GM20431 (cell line): ENCODE measurements at regions not wholly inside any gene's neighbourhood (a gene's known extent, or its start where the extent isn't known, plus 50 kb on each side); places are given as distances from the start of the nearest gene placed in this dataset.
"Not testable (repeated sequence)": the region's sequence is repeated elsewhere in the genome, so short reads cannot be mapped to it uniquely, and the experiment has no call there.

Experiments used
- in situ Hi-C: fragments of 300-500 bp; cut with MseI, MboI; formaldehyde crosslinking; loops from one replicate; pipeline ENCODE4 v1.15.0; 2020; ENCODE audit warnings: low sequenced_read_pairs; ENCODE audit not compliant: unreplicated experiment

DNA sequence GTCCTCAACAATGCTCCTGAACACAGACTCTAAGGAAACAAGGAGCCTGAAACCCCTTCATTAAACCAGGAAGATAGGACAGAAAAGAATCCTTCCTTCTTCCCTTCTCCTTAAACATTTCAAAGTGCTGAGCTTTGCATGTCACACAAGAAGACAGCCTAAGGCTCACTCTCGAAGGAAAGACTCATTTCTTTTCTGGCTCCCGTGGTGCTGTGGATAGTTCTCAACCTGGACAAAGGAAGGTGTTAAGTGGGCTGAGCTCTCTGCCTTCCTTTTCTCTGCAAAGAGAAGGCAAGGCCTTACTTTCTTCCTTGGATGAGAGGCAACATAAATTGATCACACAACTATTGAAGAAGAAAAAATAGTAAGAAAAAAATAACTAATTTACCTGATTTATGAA, 452.4 kb upstream of the DDI1 start:
- in situ Hi-C loops, result no loop called here

DNA sequence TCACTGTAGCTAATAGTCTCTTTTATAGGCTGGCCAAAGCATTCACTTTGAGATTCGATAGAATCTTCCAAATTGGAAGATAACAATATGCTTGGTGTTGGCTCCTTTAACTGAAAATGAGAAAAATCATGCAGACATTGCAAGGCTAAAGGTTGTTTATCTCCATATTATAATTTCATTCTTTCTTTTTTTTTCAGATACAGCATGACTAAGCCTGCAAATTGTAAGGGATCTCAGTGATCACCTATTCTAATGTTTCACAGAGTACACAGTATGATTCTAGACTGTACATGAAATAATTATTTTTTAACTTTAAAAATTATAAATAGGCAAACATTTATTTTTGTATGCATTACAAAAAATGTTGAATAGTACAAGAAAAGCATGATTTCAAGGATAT, 451.7 kb upstream of the DDI1 start:
- in situ Hi-C loops, result no loop called here

DNA sequence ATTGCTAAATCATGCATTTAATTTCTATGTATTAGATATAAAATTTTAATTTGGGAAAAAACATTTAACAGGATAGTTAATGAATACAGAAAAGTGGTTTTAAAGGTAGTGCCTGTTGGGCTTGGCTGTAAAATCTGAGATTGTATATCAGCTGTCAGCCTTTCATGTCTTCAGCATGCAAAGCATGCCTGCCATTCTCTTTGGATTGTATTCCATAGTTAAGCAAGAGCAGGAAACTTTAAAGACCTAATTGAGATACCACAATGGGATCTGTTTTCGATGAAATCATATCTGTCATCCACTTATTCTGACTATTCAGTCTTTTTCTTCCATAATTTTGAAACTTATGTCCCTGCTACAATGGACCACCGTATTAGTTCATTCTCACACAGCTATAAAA, 451.0 kb upstream of the DDI1 start:
- in situ Hi-C loops, result no loop called here

DNA sequence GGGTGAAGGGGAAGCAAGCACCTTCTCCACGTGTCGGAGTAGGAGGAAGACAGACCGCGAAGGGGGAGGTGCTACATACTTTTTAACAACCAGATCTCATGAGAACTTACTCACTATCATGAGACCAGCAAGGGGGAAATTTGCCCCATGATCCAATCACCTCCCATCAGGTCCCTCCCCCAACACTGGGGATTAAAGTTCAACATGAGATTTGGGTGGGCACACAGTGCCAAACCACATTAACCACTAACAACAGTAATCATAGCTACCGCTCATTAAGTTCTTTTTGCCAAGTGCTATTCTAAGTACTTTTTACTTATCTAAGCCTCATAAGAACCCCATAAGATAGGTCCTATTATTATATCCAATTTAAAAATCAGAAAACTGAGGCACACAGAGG, 450.5 kb upstream of the DDI1 start:
- in situ Hi-C loops, result no loop called here

DNA sequence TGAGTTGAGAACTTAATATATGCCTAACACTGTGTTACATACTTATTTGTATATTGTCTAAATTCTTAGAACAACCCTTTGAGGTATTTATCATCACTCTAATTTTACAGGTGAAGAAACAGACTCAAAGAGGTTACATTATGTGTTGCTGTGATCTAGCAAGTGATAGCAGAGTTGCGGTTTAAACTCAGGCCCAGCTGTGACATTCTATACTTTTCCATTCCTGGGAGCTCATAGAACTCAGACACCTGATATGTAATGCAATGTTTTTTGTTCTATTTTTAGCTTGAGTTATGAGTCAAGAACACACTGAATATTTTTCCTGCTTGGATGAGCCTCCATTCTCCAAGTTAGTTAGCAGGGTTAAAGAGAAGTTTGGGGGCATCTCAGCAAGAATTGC, 449.7 kb upstream of the DDI1 start:
- in situ Hi-C loops, result no loop called here

DNA sequence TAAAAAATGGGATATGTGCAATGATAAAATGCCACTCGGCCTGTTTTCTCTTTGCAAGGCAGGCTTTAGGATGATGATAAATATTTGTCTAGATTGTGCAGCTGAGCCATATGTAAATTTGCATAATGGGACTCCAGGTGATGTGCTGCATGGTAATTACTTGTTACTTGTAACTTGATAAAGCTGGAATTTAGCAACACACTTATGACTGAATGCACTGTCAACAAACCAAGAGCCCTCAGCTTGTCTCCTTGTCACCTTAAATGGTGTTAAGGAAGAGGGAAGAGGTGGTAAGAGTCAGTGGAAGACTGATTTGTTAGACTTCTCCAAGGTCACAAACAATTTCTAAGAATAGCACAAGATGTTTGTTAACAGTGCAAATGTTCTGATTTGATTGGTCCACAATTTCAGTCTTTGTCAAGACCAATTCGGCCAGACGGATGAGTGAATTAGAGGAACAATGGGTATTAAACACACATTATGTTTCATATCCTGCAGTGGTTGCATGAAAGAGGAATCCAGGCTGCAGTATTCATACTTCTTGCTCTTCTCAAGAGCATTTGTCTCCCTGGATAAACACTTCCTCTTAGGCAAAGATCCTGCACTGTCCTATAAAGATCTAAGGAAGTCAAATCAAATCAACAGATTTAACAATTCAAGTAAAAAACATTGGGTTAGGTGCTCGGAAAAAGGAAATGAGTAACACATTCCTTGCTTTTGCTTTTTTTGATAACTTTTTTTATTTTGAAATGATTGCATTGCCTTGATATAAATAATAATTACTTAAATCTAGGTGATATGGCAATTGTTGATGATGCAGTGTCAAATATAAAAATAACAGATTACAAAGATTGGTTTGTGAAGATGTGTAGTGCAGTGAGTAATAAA, 448.3 kb upstream of the DDI1 start:
- in situ Hi-C loops, result no loop called here

DNA sequence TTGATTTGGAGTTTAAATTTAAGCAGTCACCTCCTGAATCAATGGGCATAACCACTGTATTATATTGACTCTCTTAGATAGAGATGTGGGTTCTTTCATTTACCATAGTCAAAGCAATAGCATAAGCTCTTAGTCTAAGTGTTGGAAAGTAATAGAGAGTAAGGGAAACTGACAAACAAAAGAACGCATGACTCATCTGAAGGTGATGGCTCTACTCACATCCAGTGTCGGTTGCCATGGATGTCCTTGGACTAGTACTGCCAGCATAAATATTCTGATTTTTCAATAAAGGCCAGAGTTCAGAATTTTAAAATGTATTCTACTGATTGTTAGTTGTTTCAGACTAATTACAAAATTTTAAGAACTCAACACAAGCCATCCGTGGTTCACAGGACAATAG, 444.9 kb upstream of the DDI1 start:
- in situ Hi-C loops, result no loop called here

DNA sequence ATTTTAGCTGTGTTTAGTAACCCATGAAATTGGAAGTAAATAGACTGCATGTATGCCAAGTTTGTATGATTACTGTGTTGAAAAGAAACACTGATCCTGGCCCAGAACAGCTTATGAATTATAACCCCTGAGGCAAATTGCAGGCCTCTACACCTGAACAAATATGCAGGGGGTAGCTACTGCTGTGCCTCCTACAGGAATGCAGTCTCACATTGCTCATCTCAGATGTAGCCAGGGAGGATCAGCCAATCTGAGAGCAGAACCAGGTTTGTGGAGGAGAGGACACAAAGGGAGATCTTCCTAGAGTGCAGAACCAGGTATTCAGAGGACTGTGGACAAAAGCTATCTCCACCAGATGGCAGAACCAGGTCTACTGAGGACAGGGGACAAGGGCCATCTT, 442.2 kb upstream of the DDI1 start:
- in situ Hi-C loops, result no loop called here

DNA sequence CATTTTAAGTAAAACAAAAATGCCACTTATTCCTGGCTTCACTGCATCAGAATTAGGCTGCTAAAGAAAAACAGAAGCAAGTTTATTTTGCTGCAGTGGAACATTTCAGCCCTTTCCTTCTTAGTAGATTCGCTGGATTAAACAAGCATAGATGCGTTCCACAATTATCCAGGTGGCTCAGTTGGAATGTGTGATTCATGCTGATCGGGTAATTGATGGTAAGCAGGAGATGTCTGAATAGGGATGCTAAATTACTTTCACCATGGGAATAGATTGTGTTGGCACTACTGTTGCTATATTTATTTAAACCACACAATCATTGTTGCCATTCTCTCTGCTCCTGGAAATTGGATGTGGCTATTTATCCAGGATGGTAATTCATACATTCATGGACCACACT, 440.1 kb upstream of the DDI1 start:
- in situ Hi-C loops, result no loop called here

DNA sequence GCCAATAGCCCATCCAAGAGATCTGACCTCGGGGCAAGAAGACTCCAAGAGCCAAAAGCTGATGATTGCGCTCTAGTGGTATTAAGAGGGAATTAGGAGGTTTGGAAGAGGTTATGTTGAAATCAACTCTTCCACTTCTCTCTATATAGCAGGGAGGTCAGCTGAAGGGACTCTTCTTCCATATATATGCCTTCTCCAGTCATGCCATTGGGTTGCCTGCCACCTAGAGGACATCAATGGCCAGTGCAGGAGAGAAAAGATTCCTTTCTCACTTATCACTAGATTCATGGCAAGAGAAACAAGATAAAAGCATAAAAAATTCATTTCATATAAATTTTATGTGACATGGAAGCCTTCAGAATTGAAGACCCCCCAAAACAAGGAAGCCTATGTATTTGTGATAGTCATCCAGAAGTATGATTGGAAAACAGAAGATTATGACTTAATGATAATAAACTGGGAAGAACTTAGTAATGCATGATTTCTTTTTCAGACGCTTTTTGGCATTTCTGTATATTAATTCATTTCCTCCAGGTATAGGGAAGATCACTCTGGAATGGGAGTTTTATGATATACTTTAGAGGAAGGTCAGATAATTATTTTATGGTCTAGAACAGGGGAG, 435.1 kb upstream of the DDI1 start:
- in situ Hi-C loops, result no loop called here

DNA sequence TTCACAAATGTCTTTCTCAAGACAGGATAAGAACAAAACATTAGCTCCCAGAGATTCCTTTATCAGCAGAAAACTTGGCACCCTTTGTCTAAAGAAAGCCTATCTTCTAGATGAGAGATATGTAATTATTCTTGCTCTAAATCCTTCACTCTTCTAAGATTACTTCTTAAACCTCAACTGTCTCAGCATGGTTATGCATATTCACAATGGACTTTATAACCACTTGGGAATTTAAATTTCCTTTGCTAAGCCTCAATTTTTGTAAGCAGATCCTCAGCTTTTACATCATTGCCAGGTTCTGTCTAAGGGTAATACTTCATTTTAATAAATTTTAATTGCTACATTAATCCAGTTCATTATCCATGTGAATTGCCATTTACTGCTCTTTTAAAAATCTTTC, 433.6 kb upstream of the DDI1 start:
- in situ Hi-C loops, result no loop called here

DNA sequence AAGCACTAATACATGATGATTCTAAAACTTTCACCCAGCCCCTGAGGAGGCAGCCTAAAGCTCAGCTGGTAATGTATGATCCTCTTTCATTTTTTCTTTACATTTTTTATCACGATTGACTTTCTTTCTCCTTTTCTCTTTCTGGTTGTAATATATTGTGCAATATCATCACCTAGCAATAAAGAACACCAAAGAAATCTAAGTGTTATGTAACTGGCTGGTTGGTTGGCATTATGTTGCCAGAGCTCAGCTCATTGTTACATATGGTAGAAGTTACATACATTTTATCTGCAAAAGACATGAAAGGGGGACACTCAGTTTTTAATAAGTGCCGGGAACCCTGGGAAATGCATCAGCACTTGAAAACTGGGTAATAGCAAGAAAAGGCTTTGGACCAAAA, 432.1 kb upstream of the DDI1 start:
- in situ Hi-C loops, result no loop called here

DNA sequence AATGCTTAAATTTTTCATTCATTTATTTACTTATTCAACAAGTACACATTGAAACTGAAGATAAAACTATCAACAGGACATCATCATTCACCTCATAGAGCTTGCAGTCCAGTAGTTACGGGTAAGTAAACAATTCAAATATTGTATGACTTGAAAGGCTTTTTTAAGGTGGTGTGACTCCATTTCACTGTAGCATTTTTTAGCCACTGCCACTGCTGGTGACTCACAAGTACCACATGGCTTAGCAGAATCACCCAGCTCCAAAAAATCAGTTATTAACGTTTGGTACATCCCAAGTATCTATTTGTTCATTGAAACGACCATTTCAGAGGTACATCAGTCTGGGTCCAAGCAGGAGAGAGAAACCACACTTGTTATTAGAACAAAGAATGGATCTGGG, 427.9 kb upstream of the DDI1 start:
- in situ Hi-C loops, result no loop called here

DNA sequence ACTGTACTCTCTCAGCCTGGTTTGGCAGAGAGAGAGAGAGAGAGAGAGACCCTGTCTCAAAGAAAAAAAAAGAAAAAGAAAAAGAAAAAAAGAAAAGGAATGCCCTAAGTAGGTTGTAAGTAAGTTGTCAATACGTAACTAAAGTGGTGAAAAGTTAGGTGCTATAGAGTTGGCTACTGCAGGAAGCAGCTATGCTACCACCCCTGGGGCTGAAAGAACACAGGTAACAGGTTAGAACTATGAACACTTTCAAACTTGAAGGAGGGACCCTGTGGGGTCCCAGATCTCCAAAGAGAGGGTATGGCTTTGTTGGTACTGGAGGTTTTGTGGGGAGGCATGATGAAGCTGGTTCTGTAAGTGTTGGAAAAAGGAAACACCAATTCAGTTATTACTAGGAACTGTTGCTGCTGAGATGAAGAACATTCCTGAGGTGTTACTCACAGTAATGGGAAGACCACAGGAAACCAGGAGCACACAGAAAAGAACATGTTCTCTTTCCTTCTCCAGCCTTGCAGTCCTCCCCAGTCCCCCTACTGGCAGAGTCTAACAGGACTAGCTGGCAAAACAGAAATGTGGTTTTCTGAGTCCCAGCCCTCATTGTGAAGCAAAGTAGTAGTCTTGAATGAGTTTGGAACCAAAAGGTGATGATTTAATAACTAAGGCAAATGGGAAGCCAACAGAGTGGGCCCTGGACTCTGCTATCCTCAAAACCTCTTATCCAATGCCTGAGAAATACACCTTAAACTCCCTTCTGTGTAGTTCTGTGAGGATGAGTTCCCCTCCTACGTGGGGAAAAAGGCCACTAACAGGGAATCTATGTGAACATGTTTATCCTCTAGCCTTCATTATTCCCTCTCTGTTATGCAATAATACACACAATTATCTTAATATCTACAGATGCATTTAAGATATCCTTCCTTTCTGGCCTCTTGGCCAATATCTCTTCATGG, 427.0 kb upstream of the DDI1 start:
- in situ Hi-C loops, result no loop called here

DNA sequence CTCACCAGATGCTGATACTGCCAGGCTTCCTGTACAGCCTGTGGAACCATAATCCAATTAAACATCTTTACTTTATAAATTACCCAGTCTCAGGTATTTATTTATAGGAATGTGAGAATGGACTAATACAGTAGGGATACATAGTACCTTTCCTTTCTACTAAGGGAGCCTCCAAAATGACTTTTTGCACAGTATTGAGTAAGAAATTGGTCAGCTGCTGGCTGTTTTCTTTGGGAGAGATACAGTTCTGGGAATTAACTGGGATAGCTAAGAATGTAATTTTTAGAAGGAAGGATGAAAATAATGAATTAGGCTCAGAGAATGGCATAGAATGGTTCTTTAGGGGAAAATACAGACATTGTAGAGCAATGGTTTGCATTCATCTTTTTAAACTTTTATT, 426.0 kb upstream of the DDI1 start:
- in situ Hi-C loops, result no loop called here

DNA sequence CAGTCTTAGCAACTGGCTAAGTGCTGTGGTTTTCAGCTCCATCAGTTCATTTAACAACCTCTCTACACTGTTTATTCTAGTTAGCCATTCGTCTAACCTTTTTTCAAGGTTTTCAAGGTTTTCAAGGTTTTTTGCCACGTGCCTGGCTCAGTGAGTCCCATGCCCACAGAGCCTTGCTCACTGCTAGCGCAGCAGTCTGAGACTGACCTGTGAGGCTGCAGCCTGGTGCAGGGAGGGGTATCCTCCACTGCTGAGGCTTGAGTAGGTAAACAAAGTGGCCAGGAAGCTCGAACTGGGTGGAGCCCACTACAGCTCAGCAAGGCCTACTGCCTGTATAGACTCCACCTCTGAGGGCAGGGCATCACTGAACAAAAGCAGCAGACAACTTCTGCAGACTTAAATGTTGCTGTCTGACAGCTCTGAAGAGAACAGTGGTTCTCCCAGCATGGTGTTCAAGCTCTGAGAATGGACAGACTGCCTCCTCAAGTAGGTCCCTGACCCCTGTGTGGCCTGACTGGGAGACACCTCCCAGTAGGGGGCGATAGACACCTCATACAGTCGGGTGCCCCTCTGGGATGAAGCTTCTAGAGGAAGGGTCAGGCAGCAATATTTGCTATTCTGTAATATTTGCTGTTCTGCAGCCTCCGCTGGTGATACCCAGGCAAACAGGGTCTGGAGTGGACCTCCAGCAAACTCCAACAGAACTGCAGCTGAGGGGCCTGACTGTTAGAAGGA, 424.7 kb upstream of the DDI1 start:
- in situ Hi-C loops, result not testable (repeated sequence)

DNA sequence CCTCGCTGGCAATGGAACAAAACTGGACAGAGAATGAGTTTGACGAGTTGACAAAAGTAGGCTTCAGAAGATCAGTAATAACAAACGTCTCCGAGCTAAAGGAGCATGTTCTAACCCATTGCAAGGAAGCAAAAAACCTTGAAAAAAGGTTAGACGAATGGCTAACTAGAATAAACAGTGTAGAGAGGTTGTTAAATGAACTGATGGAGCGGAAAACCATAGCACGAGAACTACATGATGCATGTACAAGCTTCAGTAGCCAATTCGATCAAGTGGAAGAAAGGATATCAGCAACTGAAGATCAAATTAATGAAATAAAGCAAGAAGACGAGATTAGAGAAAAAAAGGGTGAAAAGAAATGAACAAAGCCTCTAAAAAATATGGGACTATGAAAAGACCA, 424.0 kb upstream of the DDI1 start:
- in situ Hi-C loops, result not testable (repeated sequence)

DNA sequence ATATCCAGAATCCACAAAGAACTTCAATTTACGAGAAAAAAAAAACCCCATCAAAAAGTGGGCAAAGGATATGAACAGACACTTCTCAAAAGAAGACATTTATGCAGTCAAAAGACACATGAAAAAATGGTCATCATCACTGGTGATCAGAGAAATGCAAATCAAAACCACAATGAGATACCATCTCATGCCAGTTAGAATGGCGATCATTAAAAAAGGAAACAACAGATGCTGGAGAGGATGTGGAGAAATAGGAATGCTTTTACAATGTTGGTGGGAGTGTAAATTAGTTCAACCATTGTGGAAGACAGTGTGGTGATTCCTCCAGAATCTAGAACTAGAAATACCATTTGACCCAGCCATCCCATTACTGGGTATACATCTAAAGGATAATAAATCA, 419.9 kb upstream of the DDI1 start:
- in situ Hi-C loops, result not testable (repeated sequence)

DNA sequence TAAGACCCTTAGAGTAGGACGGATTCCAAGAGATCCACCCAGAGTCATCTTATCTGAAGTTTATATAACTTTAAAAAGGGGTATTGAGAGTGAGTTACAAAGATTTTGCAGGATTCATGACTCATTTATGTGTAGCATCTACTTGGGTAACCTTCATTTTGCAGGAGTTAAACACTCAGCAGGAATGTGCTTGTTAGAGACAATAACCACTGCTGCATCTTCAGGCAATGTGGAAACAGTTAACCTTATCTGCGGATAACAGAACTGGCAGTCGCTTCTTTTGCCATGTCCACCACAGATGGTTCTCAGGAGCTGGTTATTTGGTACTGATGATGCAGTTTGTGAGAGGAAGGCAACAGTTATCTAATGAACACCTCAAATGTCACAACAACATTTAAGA, 417.9 kb upstream of the DDI1 start:
- in situ Hi-C loops, result no loop called here

DNA sequence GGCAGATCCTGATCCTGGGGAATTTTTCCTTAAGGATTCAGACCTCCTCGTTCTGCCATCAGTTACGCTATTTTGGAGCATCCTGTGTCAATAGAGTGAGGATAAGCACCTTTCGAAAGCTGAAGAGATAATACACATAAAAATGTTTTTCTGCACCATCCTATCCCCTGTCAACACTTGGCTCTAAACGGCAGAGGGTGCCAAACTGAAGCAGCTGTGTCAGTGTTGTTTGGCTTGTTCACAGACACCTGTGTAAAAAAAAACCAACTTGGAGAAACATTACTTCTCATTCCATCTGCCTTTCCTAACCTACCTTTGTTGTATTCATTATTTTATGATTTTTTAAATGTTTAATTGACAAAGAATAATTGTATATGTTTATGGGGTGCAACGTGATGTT, 417.0 kb upstream of the DDI1 start:
- in situ Hi-C loops, result no loop called here
